ENCODE measurements at regions not wholly inside any gene's neighbourhood (a gene's known extent, or its start where the extent isn't known, plus 50 kb on each side); places are given as distances from the start of the nearest gene placed in this dataset.

DNA sequence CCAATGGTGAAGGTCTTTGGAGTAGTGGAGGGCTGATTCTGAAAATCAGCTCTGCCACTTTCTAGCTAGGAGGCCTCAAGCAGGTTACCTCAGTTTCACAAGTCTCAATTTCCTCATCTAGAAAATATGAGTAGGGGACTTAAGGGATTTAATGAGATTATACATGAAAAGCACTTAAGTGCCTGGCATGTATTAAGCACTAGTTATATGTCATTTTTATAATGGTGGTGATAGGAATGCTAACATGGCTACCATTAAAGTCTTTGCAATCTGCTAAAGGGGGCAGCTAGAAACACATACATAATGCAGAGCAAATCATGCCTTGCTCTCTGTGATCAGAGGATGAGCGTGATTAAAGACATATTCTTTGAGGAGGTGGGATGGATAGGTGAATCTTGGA lies 640.9 kb upstream of the ZEB2 start:
- Histone ChIP-seq H3K27me3 (ENCODE audit: control insufficient read depth in 5 of 5, insufficient read depth in 4 of 5, low read length in 5 of 5) (no peaks in the 10 kb centered on the region), H3K27ac (ENCODE audit: low read depth, low read length) (no peak overlapping the region), H3K4me1 (ENCODE audit: control insufficient read depth in 5 of 5, insufficient read depth in 5 of 5, low read length in 5 of 5) (peaks cover 0 to 21% (median 4%) of the 10 kb centered on the region in 5 donors), H3K9ac (ENCODE audit: low read length in 5 of 5) (no peak overlapping the region), H3K4me3 (ENCODE audit: low read depth in 1 of 5, low read length in 5 of 5) (no peak overlapping the region), H3K36me3 (ENCODE audit: control insufficient read depth in 5 of 5, insufficient read depth in 5 of 5, low read length in 5 of 5) (no peaks in the 10 kb centered on the region), H3K9me3 (ENCODE audit: control insufficient read depth in 5 of 5, low read length in 5 of 5) (no peaks in the 10 kb centered on the region)

DNA sequence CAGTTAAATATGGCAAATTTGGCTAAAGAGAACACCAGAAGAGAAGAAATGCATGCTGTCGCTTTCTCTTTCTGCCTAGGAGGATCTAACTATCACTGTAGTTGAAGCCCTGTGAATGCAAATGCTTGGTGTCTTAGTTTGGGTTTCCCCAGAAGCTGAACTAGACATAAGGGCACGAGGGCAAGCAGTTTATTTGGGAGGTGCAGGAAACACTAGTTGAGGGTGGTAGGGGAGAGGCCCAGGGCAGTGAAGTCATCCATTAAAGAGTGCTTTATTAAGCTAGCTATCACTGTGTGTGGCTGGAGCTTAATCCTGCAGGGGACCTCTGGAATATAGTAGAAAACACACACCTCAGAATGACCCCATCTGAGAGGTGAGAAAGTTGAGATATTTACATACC lies 639.8 kb upstream of the ZEB2 start:
- Histone ChIP-seq H3K4me1 (ENCODE audit: control insufficient read depth in 5 of 5, insufficient read depth in 5 of 5, low read length in 5 of 5) (peaks cover 0 to 21% (median 4%) of the 10 kb centered on the region in 5 donors), H3K27me3 (ENCODE audit: control insufficient read depth in 5 of 5, insufficient read depth in 4 of 5, low read length in 5 of 5) (no peaks in the 10 kb centered on the region), H3K9me3 (ENCODE audit: control insufficient read depth in 5 of 5, low read length in 5 of 5) (no peaks in the 10 kb centered on the region), H3K4me3 (ENCODE audit: low read depth in 1 of 5, low read length in 5 of 5) (no peak overlapping the region), H3K9ac (ENCODE audit: low read length in 5 of 5) (no peak overlapping the region), H3K36me3 (ENCODE audit: control insufficient read depth in 5 of 5, insufficient read depth in 5 of 5, low read length in 5 of 5) (no peaks in the 10 kb centered on the region), H3K27ac (ENCODE audit: low read depth, low read length) (no peak overlapping the region)

- Histone ChIP-seq H3K27me3 (ENCODE audit: control insufficient read depth in 5 of 5, insufficient read depth in 4 of 5, low read length in 5 of 5) (no peaks in the 10 kb centered on the region), H3K9ac (ENCODE audit: low read length in 5 of 5) (no peak overlapping the region), H3K4me1 (ENCODE audit: control insufficient read depth in 5 of 5, insufficient read depth in 5 of 5, low read length in 5 of 5) (peaks cover 0 to 21% (median 4%) of the 10 kb centered on the region in 5 donors), H3K9me3 (ENCODE audit: control insufficient read depth in 5 of 5, low read length in 5 of 5) (peaks cover 0 to 1% (median 0%) of the 10 kb centered on the region in 5 donors), H3K27ac (ENCODE audit: low read depth, low read length) (peak overlapping the region; percentile 44), H3K4me3 (ENCODE audit: low read depth in 1 of 5, low read length in 5 of 5) (peak overlapping the region in 1 of 5 donors; percentile 20), H3K36me3 (ENCODE audit: control insufficient read depth in 5 of 5, insufficient read depth in 5 of 5, low read length in 5 of 5) (no peaks in the 10 kb centered on the region)
These were observed 638.0 kb upstream of the ZEB2 start for GRCh38 chr2:145157741-145158591.

- no peaks in the 10 kb centered on the region for H3K27me3 ChIP-seq (ENCODE audit: control insufficient read depth in 5 of 5, insufficient read depth in 4 of 5, low read length in 5 of 5)
These were observed 637.2 kb upstream of the ZEB2 start for GRCh38 chr2:145157036-145157675.

GRCh38 chr2:145156199-145156598 lies 636.3 kb upstream of the ZEB2 start:
- Histone ChIP-seq H3K4me3 (ENCODE audit: low read depth in 1 of 5, low read length in 5 of 5) (no peak overlapping the region), H3K27ac (ENCODE audit: low read depth, low read length) (no peak overlapping the region), H3K9ac (ENCODE audit: low read length in 5 of 5) (no peak overlapping the region), H3K27me3 (ENCODE audit: control insufficient read depth in 5 of 5, insufficient read depth in 4 of 5, low read length in 5 of 5) (no peaks in the 10 kb centered on the region), H3K36me3 (ENCODE audit: control insufficient read depth in 5 of 5, insufficient read depth in 5 of 5, low read length in 5 of 5) (no peaks in the 10 kb centered on the region), H3K4me1 (ENCODE audit: control insufficient read depth in 5 of 5, insufficient read depth in 5 of 5, low read length in 5 of 5) (peaks cover 0 to 21% (median 4%) of the 10 kb centered on the region in 5 donors), H3K9me3 (ENCODE audit: control insufficient read depth in 5 of 5, low read length in 5 of 5) (peaks cover 0 to 10% (median 2%) of the 10 kb centered on the region in 5 donors)

More at GRCh38 chr2:145157036-145157675, 637.2 kb upstream of the ZEB2 start:
- H3K36me3 ChIP-seq (ENCODE audit: control insufficient read depth in 5 of 5, insufficient read depth in 5 of 5, low read length in 5 of 5) = no peaks in the 10 kb centered on the region
- H3K4me3 ChIP-seq (ENCODE audit: low read depth in 1 of 5, low read length in 5 of 5) = no peak overlapping the region
- H3K27ac ChIP-seq (ENCODE audit: low read depth, low read length) = peak overlapping the region; percentile 44
- no peak overlapping the region for H3K9ac ChIP-seq (ENCODE audit: low read length in 5 of 5)
- H3K9me3 ChIP-seq (ENCODE audit: control insufficient read depth in 5 of 5, low read length in 5 of 5) = peaks cover 0 to 5% (median 0%) of the 10 kb centered on the region in 5 donors
- peaks cover 0 to 21% (median 4%) of the 10 kb centered on the region in 5 donors for H3K4me1 ChIP-seq (ENCODE audit: control insufficient read depth in 5 of 5, insufficient read depth in 5 of 5, low read length in 5 of 5)

DNA sequence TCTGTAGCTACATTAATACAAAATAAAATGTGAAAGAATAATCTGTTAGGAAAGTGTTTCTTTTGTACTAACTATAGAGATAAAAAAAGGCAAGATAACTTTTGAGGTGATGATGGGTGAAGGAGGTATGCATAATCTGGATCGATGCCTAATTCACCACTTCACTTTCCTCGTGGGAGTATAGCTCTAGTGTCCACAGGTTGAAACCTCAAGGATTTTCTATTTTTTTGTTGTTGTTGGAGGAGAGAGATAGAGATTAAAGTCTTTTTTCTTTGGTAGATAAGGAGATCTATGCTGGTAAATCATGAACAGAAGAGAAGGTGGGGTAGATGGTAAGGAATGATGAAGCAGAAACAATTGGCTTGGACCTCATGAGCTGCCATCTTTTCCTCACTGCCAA lies 635.3 kb upstream of the ZEB2 start:
- no peaks in the 10 kb centered on the region for H3K27me3 ChIP-seq (ENCODE audit: control insufficient read depth in 5 of 5, insufficient read depth in 4 of 5, low read length in 5 of 5)
- H3K9me3 ChIP-seq (ENCODE audit: control insufficient read depth in 5 of 5, low read length in 5 of 5) = peaks cover 0 to 10% (median 2%) of the 10 kb centered on the region in 5 donors
- H3K4me1 ChIP-seq (ENCODE audit: control insufficient read depth in 5 of 5, insufficient read depth in 5 of 5, low read length in 5 of 5) = peaks cover 0 to 21% (median 4%) of the 10 kb centered on the region in 5 donors
- no peaks in the 10 kb centered on the region for H3K36me3 ChIP-seq (ENCODE audit: control insufficient read depth in 5 of 5, insufficient read depth in 5 of 5, low read length in 5 of 5)
- H3K27ac ChIP-seq (ENCODE audit: low read depth, low read length) = no peak overlapping the region
- H3K4me3 ChIP-seq (ENCODE audit: low read depth in 1 of 5, low read length in 5 of 5) = no peak overlapping the region
- H3K9ac ChIP-seq (ENCODE audit: low read length in 5 of 5) = no peak overlapping the region

DNA sequence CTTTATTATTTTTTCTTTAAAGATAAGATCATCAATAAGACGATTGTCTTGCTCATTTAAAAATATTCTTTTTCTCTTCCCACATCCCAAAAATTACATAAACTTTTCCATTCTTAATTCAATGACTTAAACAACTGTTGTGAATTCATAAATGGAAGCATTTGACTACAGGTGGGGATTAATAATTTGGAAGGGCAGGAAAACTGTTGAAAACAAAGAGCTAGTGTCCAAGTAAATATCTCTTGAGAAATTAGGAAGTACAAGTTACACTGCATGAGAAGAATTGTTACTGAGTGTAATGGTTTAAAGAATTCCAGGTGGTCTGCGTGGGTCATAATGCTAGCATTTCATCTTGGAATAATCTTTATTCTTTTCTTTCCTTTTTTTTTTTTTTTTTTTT lies 634.8 kb upstream of the ZEB2 start:
- Histone ChIP-seq H3K9ac (ENCODE audit: low read length in 5 of 5) (no peak overlapping the region), H3K27ac (ENCODE audit: low read depth, low read length) (no peak overlapping the region), H3K4me3 (ENCODE audit: low read depth in 1 of 5, low read length in 5 of 5) (no peak overlapping the region)

GRCh38 chr2:145146691-145147090 lies 626.8 kb upstream of the ZEB2 start:
- H3K9me3 ChIP-seq (ENCODE audit: control insufficient read depth in 5 of 5, low read length in 5 of 5) = peaks cover 0 to 9% (median 2%) of the 10 kb centered on the region in 5 donors
- no peaks in the 10 kb centered on the region for H3K4me1 ChIP-seq (ENCODE audit: control insufficient read depth in 5 of 5, insufficient read depth in 5 of 5, low read length in 5 of 5)
- H3K27ac ChIP-seq (ENCODE audit: low read depth, low read length) = no peak overlapping the region
- H3K9ac ChIP-seq (ENCODE audit: low read length in 5 of 5) = no peak overlapping the region
- no peaks in the 10 kb centered on the region for H3K36me3 ChIP-seq (ENCODE audit: control insufficient read depth in 5 of 5, insufficient read depth in 5 of 5, low read length in 5 of 5)
- no peaks in the 10 kb centered on the region for H3K27me3 ChIP-seq (ENCODE audit: control insufficient read depth in 5 of 5, insufficient read depth in 4 of 5, low read length in 5 of 5)
- no peak overlapping the region for H3K4me3 ChIP-seq (ENCODE audit: low read depth in 1 of 5, low read length in 5 of 5)

More for the DNA sequence above, 634.8 kb upstream of the ZEB2 start:
- H3K27me3 ChIP-seq (ENCODE audit: control insufficient read depth in 5 of 5, insufficient read depth in 4 of 5, low read length in 5 of 5) = no peaks in the 10 kb centered on the region
- no peaks in the 10 kb centered on the region for H3K36me3 ChIP-seq (ENCODE audit: control insufficient read depth in 5 of 5, insufficient read depth in 5 of 5, low read length in 5 of 5)
- peaks cover 0 to 21% (median 4%) of the 10 kb centered on the region in 5 donors for H3K4me1 ChIP-seq (ENCODE audit: control insufficient read depth in 5 of 5, insufficient read depth in 5 of 5, low read length in 5 of 5)
- peaks cover 0 to 10% (median 2%) of the 10 kb centered on the region in 5 donors for H3K9me3 ChIP-seq (ENCODE audit: control insufficient read depth in 5 of 5, low read length in 5 of 5)

DNA sequence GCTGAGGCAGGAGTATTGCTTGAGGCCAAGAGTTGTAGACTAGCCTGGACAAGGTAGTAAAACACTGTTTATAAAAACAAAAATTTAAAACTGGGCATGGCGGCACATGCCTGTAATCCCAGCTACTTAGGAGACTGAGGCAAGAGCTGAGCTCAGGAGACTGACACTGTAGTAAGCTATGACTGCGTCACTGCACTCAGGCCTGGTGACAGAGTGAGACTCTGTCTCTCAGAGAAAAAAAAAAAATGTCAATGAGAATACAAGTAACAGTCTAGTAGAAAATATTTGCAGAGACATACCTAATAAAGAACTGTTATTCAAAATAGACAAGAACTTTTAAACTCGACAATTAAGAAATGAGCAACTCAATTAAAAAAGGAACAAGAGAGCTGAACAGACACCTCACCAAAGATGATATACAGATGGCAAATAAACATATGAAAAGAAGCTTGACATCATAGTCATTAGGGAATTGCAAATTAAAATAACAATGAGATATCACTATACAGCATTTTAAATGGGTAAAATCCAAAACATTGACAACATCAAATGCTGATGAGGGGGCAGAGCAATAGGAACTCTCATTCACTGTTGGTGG lies 624.3 kb upstream of the ZEB2 start:
- no peak overlapping the region for H3K27ac ChIP-seq (ENCODE audit: low read depth, low read length)
- no peaks in the 10 kb centered on the region for H3K27me3 ChIP-seq (ENCODE audit: control insufficient read depth in 5 of 5, insufficient read depth in 4 of 5, low read length in 5 of 5)
- H3K4me3 ChIP-seq (ENCODE audit: low read depth in 1 of 5, low read length in 5 of 5) = no peak overlapping the region
- peaks cover 0 to 9% (median 0%) of the 10 kb centered on the region in 5 donors for H3K9me3 ChIP-seq (ENCODE audit: control insufficient read depth in 5 of 5, low read length in 5 of 5)
- no peaks in the 10 kb centered on the region for H3K36me3 ChIP-seq (ENCODE audit: control insufficient read depth in 5 of 5, insufficient read depth in 5 of 5, low read length in 5 of 5)
- H3K4me1 ChIP-seq (ENCODE audit: control insufficient read depth in 5 of 5, insufficient read depth in 5 of 5, low read length in 5 of 5) = no peaks in the 10 kb centered on the region
- no peak overlapping the region for H3K9ac ChIP-seq (ENCODE audit: low read length in 5 of 5)

GRCh38 chr2:145141981-145142380 lies 622.1 kb upstream of the ZEB2 start:
- no peaks in the 10 kb centered on the region for H3K27me3 ChIP-seq (ENCODE audit: control insufficient read depth in 5 of 5, insufficient read depth in 4 of 5, low read length in 5 of 5)
- no peaks in the 10 kb centered on the region for H3K36me3 ChIP-seq (ENCODE audit: control insufficient read depth in 5 of 5, insufficient read depth in 5 of 5, low read length in 5 of 5)
- no peak overlapping the region for H3K4me3 ChIP-seq (ENCODE audit: low read depth in 1 of 5, low read length in 5 of 5)
- no peaks in the 10 kb centered on the region for H3K4me1 ChIP-seq (ENCODE audit: control insufficient read depth in 5 of 5, insufficient read depth in 5 of 5, low read length in 5 of 5)
- no peak overlapping the region for H3K9ac ChIP-seq (ENCODE audit: low read length in 5 of 5)
- no peak overlapping the region for H3K27ac ChIP-seq (ENCODE audit: low read depth, low read length)
- no peaks in the 10 kb centered on the region for H3K9me3 ChIP-seq (ENCODE audit: control insufficient read depth in 5 of 5, low read length in 5 of 5)
